ENCODE measurements at regions not wholly inside any gene's neighbourhood (a gene's known extent, or its start where the extent isn't known, plus 50 kb on each side); places are given as distances from the start of the nearest gene placed in this dataset.

DNA sequence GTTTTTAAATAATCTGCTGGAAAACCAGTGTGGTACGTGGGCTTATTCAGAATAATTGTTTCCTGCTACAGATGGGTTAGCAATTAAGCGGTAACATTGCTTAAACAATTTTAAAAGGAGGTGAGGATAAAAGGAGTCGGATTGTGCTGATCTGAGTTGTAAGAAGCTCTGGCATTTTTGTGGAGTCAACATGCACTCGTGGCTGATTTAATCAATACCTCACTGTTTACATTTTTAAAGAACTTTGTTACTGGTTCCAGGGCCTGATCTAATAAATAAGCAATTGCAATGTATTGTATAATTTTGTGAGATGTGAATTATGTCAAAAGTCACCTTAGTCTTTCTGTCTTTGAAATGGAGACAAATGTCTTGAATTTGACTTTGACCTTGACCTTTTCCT is 474.0 kb downstream of the SETD4 start:
- DNase-seq: no peak
- TF ChIP-seq GATA1 (IDR thresholded peaks at IDR 0.05; ENCODE audit: low read depth, low read length): no peak
- TF ChIP-seq POLR2A (IDR thresholded peaks at IDR 0.05; ENCODE audit: low read length): no peak

DNA sequence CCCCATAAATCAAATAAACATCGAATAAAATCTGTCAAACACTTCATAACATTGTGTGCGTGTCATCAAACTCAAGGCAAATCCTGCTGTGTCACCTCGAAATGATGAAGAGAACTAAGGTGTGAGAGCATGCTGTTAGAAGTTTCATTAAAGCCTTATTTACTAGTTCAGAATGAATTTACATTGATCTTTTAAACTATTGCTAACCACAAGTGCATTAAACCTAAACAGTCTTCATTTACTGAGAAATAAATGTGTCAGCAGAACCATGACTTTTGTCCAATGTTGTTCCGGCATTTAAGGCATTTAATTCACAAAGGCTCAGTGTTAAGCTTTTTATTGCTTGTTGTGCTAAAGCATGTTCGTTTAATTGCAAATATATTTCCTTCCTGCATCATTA is 474.4 kb downstream of the SETD4 start:
- TF ChIP-seq POLR2A (IDR thresholded peaks at IDR 0.05; ENCODE audit: low read length) (no peak), GATA1 (IDR thresholded peaks at IDR 0.05; ENCODE audit: low read depth, low read length) (no peak)

DNA sequence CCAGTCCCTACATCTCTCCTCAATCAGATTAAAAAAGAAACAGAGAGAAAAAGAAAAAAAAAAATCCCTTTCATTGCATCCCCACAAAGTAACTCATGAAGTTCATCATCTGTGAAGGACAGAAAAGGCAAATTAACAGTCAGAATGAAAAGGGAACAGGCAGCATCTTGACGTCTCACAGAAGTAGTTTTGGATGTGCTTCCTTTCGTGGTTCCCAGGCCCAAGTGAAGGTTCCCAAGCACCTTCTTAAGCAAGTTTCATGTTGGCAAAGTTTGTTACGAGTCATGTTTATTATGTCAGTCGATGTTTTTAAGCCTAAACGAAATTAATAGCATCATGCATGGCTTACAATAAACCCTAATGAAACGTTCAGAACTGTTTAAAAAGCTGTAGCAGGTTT is 475.2 kb downstream of the SETD4 start:
- no peak for DNase-seq
- TF ChIP-seq POLR2A (IDR thresholded peaks at IDR 0.05; ENCODE audit: low read length) (no peak), GATA1 (IDR thresholded peaks at IDR 0.05; ENCODE audit: low read depth, low read length) (no peak)

More for the DNA sequence above, 474.4 kb downstream of the SETD4 start:
- DNase-seq: no peak

DNA sequence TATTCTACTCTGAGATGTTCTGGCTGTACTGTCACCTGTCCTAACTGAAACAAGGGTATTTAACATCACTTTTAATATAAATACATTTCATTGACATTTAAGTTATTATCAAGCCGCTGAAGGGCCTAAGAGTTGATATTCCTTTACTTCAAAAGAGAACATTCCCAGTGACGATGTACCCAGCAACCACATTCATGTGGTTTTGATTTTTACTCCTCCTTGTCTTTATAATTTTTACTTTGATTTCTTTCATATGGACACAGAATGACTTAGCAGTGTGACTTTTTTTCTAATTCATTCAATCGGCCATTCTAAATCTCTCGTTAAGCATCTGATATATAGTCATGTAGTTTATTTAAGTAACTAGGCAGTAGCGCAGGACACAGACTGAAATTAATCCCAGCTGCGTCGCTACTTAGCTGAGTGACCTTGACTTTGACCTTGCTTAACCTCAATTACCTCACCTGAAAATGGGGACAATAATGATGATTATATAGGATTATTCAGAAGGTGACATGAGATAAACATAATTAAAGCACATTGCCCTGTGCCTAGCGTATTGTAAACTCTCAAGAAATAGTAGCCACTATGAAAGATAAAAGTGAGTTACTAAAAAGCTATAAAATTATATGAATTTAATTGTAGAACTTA is 476.6 kb downstream of the SETD4 start:
- TF ChIP-seq POLR2A (IDR thresholded peaks at IDR 0.05; ENCODE audit: low read length): no peak
- no peak for DNase-seq

DNA sequence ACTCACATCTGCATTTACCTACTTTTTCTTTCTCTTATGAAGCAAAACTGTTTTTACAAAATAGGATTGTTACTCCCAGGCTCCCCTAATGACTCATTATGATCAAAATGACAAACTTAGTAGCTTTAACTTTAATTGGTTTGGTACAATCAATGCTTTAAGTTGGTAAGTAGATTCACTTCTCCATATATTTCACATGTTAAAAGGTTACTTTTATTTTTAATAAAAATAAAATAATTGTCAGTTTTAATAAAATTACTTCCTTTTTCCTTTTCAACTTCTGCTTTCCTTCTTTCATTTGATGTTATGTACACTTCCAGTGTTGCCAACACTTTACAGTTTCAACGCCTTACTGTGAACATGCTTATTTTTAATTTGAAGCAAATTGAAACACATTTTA is 477.6 kb downstream of the SETD4 start:
- DNase-seq: no peak
- TF ChIP-seq GATA1 (IDR thresholded peaks at IDR 0.05; ENCODE audit: low read depth, low read length) (no peak), POLR2A (IDR thresholded peaks at IDR 0.05; ENCODE audit: low read length) (no peak)

DNA sequence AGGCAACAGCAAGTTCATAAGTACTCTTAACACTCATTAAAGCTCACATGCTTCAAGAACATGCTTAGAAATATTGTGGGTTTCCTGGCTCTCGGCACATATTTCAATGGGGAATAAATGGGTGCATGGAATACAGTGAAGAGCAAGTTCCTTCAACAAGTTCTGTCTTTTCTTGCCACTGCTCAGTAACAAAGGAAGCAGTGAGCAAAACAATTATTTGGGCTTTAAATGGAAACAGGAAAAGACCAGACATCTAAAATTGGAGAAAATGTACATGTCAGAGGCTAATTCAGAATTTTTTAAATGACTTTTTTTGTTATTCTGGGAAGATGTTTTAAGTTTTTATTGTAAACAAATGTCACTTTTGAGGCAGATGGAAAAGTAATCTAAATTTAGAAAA is 478.7 kb downstream of the SETD4 start:
- TF ChIP-seq GATA1 (IDR thresholded peaks at IDR 0.05; ENCODE audit: low read depth, low read length): no peak
- TF ChIP-seq POLR2A (IDR thresholded peaks at IDR 0.05; ENCODE audit: low read length): no peak
- DNase-seq: no peak

DNA sequence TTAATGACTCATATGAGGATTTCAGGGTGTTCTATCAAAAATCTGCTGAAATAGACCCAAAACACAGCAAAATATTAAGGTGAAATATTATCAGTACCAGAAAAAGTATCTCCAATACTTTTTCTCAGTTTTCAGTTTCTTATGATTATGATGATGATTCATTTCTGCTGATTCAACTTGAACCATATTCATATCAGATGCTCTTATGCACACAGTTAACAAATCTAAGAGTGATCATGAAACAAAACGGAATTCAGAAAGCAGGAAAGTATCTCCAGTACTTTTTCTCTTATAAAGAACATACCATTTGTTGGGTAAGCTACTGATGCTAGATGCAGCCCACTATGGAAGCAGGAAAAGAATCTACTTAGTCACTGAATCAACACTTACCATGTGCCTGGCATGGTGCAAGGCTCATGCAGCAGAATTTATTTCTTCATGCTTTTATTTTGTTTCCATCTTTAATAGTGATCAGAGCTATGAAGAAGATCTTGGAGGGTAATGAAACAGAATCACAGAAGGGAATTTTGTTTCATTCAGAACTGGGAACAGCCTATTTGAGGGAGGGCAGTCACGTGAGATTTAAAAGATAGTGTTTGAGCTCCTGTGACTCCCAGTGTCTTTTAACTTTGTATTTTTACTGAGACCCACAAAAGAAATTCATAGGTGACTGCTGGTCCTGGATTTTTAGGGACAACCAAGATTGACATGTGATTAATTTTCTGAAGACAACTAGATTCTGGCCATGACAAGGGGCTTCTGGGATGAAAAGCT is 480.6 kb downstream of the SETD4 start:
- no peak for DNase-seq
- TF ChIP-seq POLR2A (IDR thresholded peaks at IDR 0.05; ENCODE audit: low read length): no peak
- no peak for TF ChIP-seq GATA1 (IDR thresholded peaks at IDR 0.05; ENCODE audit: low read depth, low read length)

DNA sequence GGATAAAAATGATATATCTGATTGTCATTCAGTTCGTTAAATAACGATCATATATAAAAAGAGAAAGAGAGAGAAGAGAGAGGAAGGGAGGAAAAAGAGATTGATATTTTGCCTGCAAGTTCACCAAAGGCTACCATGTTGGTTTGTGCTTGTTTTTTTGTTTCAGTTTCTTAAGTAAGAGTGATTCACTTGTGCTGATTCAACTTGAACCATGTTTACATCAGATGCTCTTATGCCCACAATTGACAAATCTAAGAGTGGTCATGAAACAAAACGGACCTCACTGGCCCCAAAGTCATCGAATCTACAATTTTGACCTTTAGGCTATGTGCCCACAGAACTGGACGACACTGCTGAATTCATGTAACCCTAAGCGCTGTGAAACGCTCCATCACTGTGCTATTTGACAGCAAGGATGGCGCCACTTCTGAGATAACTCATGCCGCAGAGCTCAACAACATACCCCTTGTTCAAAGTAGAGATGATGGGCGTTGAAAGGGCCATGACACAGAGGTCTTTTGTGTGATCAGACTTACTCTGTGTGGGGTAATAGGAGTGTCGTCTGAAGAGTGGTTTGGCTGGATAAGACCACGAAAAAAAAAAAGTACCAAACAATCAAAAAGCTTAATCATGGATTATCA is 481.4 kb downstream of the SETD4 start:
- no peak for TF ChIP-seq POLR2A (IDR thresholded peaks at IDR 0.05; ENCODE audit: low read length)
- TF ChIP-seq GATA1 (IDR thresholded peaks at IDR 0.05; ENCODE audit: low read depth, low read length): no peak
- no peak for DNase-seq

DNA sequence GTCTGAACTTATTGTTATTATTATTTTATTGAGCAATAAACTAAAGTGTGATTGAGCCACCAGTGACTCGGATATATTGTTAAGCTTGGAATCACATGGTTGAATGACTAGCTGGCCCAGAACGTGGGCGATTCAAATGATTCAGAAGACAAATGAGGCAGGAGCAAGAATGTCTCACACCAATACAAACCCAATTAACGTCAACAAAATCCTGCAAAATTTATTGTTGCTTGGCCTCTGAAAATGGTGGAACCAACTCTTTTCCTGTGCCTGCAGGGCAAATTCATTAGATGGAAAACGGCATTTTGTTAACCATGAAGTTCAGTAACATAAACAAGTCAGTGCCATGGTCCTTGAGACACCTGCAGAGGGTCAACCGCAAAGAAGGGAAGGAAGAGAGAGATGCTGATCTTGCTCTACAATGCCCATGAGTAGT is 482.0 kb downstream of the SETD4 start:
- TF ChIP-seq POLR2A (IDR thresholded peaks at IDR 0.05; ENCODE audit: low read length) (no peak), GATA1 (IDR thresholded peaks at IDR 0.05; ENCODE audit: low read depth, low read length) (no peak)
- no peak for DNase-seq

DNA sequence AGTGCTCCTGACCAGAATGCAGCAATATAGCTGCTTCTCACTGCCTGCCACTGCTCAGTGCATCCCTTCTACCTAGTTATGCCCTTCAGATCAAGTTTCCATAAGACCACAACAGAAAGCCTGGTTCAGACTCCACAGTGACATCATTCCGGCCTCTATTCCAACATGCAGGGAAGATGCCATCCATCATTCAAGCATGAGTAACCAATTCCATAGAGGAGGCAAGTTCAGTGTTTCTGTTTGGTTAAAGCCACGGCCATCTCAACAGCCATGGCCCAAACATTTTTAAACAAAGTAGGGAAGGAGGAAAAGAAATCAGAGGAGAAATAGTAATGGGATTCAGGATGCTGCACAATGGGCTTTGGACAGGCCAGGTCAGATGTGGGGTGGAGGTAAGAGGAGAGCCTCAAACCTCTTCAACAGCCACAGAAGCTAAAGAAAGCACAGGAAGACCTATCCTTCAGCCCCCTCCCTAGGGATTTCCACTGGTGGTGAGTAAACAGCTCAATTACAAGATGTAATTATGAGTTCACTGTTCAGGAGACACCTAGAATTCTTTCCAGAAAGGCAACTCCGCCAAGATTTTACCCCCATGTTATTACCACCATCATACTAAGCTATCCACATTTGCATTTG is 484.9 kb downstream of the SETD4 start:
- DNase-seq: no peak
- TF ChIP-seq POLR2A (IDR thresholded peaks at IDR 0.05; ENCODE audit: low read length) (no peak), GATA1 (IDR thresholded peaks at IDR 0.05; ENCODE audit: low read depth, low read length) (no peak)

DNA sequence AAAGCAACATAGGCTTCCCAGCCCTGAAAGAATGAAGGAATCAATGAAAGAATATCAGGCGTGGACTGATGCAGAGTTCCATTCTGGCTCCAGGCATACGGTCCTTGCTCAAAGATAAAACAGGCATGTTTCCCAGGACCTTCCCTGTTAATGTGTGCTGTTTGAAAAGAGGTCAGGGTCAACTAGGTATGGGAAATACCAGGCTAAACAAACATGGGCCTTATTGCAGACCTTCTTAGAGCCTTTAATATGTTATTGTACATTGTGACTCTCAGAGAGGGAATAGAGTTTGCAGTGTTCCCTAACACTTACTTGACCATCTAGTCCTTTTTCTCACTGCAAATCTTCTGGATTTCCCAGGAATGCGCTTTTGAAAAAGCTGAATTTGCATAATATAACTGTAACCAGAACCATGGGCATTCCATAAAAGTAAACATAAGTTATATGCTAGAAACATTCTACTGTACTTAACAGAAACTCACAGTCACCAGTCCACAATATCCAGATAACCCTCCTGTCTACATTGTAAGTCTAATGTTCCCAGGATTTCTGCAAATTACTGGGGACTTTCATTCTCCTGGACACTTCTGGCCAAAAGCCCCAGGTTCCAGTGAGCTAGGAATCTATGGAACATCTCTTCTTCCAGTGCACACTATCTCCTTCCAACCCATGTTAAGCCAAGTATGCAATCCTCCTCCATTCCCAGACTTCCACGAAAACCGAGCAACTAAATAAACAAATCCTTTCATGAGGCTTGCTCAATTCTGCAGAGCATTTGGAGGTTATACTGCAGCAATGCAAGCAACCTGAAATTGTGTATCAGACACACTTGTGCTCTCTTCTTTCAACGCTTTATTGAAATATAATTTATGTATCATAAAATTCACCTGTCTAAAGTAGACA is 486.6 kb downstream of the SETD4 start:
- TF ChIP-seq POLR2A (IDR thresholded peaks at IDR 0.05; ENCODE audit: low read length) (no peak), GATA1 (IDR thresholded peaks at IDR 0.05; ENCODE audit: low read depth, low read length) (no peak)
- no peak for DNase-seq

DNA sequence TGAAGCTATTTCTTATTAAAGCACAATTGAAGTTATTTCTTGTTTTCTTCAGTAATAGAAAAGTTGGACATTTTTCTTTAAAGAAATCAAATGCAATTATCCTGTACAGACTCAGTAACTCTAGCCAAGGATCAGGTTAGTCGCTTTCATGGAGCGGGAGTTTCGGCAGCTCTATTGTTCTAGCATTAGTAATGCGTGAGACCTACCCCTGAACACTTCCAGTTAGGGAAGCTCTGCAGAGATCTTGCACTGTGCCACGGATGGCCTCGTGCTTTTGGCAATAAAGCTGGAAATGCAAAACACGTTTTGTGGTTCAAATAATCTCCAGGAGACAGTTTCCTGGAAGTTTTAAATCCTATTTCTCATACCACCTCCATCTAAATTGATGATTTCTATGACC is 488.4 kb downstream of the SETD4 start:
- no peak for TF ChIP-seq POLR2A (IDR thresholded peaks at IDR 0.05; ENCODE audit: low read length)
- TF ChIP-seq GATA1 (IDR thresholded peaks at IDR 0.05; ENCODE audit: low read depth, low read length): no peak
- no peak for DNase-seq

DNA sequence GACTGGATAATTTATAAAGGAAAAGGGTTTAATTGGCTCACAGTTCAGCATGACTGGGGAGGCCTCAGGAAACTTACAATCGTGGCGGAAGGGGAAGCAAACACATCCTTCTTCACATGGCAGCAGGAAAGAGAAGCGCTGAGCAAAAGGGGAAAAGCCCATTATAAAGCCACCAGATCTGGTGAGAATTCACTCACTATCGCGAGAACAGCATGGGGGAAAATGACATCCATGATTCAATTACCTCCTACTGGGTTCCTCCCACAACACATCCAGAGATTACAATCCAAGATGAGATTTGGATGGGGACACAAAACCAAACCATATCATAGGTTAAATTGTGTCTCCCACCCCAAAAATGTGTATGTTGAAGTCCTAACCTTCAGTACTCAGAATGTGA is 491.7 kb downstream of the SETD4 start:
- DNase-seq: no peak
- TF ChIP-seq GATA1 (IDR thresholded peaks at IDR 0.05; ENCODE audit: low read depth, low read length) (no peak), POLR2A (IDR thresholded peaks at IDR 0.05; ENCODE audit: low read length) (no peak)

All from erythroblast (primary cell).